ENCODE measurements at regions not wholly inside any gene's neighbourhood (a gene's known extent, or its start where the extent isn't known, plus 50 kb on each side); places are given as distances from the start of the nearest gene placed in this dataset.

DNA sequence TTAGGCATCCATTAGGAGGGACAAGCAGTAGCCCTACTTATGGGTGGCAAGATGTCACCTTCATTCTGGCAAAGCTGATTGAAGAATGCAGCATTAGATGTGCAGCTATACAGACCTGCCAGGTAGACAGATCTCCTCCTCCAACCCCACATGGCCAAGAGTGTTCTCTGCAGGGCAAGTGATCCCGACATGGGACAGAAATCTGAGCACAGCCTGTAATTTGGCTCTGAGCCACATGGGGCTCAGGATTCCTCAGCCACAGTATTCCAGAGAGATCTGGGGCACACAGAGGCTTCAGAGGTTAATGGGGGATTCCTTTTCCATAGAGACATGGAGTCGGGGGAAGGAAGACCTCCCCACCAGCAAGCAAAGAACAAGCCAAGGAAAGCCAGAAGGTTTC is 58.7 kb upstream of the GDF10 start:
- no peak for TF ChIP-seq POLR2A (IDR thresholded peaks at IDR 0.05; ENCODE audit: low read depth)
- TF ChIP-seq CTCF (IDR thresholded peaks at IDR 0.05) = no peak

Data from esophagus muscularis mucosa (tissue), 3 donors.